Right lobe of liver (tissue), 4 donors: ENCODE measurements at regions not wholly inside any gene's neighbourhood (a gene's known extent, or its start where the extent isn't known, plus 50 kb on each side); places are given as distances from the start of the nearest gene placed in this dataset.

Experiments used
- CTCF ChIP-seq, 4 donors: fragments of 200-600 bp in 3 of 4; fragments of 450-650 bp in 1 of 4; IDR thresholded peaks; one replicate each; pipeline versions ENCODE4 v1.5.1 to v1.8.0; 2016 to 2022; ENCODE audit warnings: antibody characterized with exemption in 4 of 4, mild to moderate bottlenecking in 2 of 4
- POLR2A ChIP-seq: fragments of 450-650 bp; IDR thresholded peaks from one replicate; pipeline ENCODE4 v1.6.1; 2017; ENCODE audit warnings: antibody characterized with exemption, mild to moderate bottlenecking
- donor health status: DM: no; HTN: no; CAD: no.
- donor health status: DM: no; HTN: no; CAD: no.
- donor health status: DM: no; HTN: yes; CAD: no.

GRCh38 chr7:10484767-10485166 lies 488.9 kb upstream of the PHF14 start:
- TF ChIP-seq POLR2A (no peak), CTCF (IDR thresholded peaks at IDR 0.05) (no peak)
